HS-5 (cell line): ENCODE measurements at regions not wholly inside any gene's neighbourhood (a gene's known extent, or its start where the extent isn't known, plus 50 kb on each side); places are given as distances from the start of the nearest gene placed in this dataset.

Source experiments
- DNase-seq: peaks from one replicate; pipeline ENCODE4 v3.0.0-alpha.2; 2012; ENCODE audit warnings: low read depth

DNA sequence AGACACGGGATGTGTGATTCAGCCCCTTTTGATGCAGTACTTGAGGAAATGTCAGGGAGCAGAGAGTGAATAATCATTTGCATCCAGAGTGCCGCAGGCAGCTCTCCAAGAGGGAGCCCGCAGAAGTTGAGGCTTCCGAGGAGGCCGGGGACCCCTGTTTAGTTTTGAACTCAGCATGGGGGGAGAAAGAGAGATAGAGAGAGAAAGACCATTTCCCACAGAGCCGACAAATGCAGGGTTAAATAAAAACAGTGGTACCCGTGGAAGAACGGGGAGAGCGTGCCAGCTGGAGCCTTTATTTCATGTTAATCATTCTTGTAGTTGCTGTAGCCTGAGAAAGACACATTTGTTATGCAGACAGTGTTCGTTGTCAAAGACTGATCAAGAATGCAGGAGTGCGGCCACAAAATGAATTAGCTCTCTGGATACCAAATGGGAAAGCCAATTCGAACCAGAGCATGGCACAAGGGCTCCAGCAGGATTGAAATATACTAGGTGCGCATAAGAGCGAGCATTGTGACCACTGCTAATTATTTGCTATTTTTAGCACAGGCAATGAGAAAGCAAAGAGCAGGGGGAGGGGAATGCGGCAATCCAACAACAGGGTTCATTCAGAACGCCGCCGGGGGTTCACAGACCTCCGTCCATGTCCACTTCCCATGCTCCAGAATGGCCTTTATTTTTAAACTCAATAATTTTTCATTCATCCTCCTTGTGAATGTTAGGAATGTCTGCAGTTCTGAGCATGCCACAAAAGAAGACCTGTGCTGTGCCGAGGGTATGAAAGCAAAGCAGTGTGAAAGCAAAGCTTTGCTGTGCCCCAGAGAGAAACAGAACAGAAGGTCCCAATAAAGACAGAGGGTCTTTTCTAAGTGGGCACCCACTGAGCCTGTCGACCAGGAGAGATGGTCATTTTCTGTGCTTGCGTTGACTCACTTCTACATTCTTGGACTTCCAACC lies 243.9 kb upstream of the VCX3A start:
- DNase-seq, result no peak

DNA sequence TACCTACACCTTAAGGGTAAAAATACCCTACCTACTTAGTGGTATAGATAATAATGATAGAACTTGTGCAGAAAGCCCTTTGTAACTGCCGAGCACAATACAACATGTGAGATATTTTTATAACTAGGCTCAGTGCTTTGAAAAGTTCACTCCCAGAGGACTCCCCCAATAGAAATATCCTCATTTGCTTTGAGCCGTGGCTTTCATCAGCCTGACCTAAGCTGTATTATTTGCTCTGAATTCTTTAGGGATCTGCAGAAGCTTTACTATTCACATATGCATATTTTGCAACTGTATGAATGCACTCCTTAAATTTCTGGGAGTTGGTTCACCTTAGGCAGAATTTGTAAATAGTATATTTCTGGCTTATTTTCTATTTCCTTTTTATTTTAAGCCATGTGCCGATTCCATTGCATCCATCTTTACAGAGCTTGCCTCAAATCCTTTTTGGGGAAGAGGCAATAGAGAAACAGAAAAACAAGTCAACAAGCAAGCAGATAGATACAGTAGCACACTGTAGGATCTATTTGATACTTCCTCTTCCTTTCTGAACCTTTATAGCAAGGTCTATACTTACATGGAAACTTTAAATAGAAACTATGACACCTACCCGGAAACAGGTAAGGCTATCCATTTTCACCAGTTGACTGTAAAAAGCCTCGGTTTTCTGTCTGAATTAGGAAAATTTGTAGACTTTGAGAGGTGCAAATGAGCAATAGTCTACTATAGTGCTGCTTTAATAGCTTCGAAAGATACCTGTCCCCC lies 242.5 kb upstream of the VCX3A start:
- no peak for DNase-seq

DNA sequence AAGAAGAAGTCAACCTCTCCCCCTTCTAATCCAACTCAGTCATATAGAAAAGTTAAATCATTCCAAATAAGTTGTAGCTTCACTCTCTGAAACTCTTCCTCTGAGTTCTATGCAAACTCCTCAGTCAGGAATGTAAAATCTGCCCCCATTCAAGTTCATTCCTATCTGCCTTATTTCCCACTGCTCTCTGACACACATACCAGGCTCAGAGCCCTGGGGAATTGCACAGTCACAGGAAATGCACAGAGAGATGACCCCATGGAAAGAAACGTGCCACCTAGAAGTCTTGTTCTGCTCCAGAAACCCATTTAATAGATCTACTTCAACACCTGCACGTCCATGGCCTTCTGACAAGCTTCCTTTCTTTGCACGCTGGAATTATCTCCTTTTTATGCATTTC lies 236.0 kb upstream of the VCX3A start:
- no peak for DNase-seq

DNA sequence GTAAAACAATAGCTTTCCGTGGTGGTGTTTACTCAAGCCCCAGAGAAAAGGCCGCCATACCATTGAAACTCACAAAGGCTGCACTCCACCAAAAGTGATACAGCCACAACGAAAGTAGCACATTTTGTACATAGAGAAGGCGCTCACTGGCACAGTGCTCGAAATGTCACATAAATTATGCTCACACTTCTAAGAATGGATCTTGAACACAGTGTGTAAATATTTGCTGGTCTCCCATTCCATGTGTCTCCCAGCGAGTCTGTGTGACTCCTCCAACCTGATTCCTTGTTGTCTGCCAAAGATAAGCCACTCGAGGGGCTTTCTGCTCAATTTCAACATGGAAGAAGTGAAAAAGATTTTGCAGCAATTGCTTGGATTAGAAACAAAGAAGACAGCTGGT lies 234.0 kb upstream of the VCX3A start:
- no peak for DNase-seq

DNA sequence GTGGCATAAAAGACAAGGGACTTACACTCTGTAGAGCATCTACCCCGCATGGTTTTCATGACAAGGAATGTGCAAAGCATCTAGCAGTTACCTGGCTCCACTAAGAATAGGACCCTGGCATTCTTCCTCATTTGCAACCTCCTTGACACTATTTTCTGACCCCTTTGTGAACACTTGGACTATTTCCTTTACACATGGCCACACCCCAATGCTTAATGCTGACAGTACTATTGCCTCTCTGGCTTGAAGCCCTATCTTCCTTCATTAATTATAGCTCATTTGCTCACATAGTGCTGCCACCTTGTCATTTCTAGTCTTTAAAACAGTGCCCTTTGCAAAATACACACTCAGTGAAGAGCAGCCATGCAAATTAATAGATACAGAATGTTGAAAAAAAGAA lies 226.3 kb upstream of the VCX3A start:
- DNase-seq, result no peak

DNA sequence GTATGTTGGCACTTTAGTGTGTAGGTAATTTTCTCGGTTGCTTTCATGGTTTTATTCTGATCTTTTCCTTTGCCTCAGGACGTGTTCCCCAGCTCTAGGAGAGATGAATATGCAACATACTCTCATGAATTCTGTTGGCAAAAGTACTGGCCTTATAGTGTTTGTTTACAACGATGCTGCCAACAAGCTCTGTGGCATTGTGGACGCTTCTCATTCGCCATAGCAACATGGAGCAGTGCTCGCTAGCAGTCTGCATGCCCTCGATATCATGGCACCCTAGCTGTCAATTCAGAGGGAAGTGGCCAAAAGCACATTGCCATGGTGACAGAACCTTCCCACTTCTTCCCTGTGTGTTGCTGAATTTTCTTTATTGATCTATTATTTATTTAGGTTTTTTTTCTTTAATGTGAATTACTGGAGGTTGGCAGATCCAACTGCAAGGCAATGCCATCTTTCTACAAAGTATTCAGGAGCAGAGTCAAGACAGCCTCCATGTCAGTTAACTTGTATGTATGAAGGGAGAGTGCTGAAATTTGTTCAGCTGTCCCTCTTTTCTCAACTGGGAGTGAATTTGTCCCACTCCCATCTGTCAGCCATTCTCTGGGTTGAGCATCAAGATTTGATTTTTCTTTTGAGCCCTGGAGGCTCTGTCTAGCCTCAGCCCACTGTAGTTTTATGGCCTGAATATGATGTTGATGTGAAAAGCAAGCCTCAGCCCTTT lies 224.9 kb upstream of the VCX3A start:
- DNase-seq, result no peak

DNA sequence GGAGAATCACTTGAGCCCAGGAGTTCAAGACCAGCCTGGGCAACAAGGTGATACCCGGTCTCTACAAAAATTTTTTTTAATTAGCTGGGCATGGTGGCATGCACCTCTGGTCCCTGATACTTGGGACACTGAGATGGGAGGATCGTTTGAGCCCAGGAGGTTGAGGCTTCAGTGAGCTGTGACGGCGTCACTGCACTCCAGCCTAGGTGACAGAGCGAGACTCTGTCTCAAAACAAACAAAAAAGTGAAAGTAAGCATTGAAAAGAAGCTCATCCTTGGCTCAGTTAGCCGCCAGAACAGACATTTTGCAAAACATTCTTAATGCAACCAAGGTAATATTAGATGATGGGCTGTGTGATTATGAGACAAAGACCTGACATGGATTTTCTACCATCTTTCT lies 223.3 kb upstream of the VCX3A start:
- no peak for DNase-seq

DNA sequence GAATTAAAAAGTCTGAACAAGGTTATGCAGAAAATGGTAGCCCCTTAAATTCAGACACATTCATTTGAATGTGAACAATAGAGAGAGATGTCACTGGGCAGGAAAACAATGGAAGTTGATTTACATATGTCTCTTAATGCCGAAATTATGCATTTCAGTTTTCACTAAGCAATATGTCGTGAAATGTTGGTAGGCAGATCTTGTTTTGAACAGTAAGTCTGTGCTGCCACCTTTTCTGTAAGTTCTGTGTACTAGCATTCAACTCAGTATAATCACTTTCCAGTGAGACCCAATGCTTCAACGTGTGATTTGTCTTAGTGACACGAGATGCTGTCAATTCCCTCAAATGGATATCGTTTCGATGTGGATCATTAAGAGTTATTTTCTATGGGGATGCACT lies 222.7 kb upstream of the VCX3A start:
- no peak for DNase-seq

DNA sequence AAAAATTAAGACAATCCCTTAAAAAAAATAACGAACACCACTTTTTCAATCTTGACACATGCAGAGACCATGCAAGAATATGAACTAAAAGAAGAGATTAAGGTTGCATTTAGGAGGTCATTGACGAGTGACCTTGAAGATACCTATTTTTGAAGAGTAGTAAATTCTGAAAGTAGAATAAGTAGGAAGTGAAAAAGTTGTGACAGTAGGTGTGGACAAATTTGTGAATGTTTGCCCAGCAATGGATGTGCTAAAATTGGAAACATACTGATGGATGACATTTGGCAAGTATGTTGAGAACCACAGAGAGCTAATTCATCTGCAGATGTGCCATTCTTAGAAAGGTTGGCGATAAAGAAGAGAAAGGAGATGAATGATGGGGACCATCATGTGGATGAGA lies 213.7 kb upstream of the VCX3A start:
- no peak for DNase-seq

DNA sequence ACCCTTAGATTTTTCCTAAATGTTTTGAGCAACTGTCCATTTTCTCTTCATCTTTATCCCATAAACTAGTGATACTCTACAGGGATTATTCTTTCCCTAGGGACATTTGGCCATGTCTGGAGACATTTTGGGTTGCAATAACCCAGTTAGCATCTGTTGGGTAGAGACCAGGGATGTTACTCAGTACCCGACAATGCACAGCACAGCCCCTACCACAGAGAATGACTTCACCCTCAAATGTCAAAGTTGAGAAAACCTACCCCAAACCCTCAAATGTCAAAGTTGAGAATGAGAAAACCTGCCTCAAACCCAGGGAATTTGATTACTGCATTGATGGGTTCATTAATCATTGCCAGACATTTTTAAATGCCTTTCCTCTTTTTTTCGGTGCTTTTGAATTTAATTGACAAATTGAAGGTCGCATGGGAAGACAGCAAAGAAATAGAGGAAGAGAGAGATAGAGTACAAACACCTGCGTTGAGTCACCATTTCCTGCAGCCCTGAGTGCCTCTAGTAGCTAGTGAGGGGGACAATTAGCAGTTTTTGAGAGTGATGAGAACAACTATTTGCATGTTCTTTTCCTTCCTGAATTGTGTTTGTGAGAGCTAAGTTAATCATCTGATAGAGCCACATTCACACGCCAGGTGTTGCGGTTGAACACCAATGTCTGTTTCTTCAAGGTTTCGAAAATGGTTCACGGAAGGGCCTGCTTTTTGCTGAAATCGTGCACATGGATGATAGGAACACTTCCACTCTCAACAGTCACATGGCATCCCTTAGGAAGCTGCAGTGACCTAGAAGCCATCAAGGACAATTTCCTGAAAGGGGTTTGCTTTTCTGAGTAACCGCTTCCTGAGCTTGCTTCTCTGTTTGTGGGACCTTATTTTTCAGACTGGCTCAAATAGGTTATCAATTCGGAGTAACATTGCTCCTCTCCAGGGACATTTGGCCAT lies 203.9 kb upstream of the VCX3A start:
- no peak for DNase-seq

DNA sequence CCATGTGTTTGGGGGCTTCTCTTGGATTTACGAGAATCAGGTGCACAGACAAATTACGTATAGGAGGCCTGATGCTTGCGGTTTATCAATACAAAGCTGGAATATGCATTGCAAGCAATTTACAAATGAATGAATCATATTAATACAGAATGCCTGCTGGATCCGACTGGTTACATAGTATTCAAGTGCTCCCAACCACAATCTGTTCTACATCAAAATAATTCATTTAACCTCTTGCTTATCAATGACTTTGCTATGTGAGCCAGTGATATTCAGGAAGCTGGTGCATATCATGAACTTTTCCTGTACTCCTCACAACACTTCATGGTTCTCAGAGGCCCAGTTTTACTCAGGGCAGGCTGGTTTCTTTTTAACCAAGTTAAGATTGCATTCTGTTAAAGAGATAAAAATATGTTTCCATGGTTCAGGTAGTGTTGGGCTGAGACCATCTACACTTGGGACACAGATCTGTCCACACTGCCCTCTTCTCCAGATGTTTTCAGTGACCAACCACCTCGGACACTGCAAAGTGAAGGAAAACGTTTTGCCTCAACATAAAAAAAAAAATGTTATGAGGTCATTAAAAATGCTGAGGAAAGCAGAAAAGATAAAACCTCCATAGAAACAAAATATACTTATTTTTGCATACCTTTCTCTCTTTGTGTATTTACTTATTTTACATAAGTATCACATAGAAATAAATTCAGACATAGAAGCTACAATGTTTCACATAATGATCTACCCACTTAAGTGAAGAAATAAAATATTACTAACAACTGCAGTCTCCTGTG lies 200.1 kb upstream of the VCX3A start:
- DNase-seq, result no peak

DNA sequence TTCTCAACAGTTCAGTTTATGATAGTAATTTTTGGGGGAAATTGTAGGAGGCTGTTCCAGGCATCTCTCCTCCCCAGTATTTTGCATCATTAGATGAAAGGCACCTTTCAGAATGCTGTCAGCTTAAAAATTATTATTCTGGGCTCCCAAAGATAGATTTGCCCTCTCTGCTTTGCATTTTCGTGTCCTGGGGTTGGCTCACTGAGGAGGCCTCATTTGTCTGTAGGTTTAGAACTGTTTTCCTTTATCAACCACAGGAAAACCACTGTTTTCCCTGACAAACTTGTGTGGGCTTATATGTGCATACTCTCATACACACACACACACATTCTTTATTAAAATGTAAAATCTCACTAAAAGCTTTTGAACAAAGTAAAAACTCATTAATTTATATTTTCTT lies 197.2 kb upstream of the VCX3A start:
- no peak for DNase-seq

DNA sequence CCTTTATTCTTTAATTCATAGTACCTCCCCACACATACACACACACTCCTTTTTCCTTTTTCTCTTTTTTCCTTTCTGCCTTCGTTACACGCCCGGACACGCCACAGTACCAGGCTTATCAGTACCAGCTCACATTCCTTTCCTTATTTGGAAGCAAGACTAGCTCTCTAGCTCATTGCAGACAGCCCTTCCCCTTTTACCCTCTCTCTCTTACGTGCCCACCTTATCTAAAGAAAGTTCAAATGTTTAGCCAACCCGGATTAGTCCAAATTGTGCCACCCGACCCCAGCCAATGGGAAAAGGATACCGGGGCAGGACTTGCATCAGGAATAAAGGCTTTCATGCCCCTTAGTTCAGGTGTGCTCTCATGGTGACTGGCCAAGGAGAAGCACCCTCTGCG lies 194.7 kb upstream of the VCX3A start:
- no peak for DNase-seq

DNA sequence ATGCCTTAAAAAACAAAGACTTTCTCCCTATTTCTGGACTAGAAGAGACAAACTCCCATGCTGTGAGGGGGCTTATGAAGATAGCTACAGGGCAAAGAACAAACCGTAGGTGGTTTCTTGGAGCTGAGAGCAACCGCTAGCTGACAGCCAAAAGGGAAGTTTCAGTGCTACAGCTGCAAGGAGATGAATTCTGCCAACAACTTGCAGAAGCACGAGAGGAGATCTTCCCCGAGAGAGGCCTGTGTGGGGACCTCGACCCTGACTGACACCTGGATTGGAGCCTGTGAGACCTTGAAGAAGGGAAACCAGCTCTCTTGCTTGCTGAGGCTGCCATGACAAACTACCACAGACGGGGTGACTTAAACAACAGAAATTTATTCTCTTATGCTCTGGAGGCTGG lies 183.8 kb upstream of the VCX3A start:
- DNase-seq, result no peak

DNA sequence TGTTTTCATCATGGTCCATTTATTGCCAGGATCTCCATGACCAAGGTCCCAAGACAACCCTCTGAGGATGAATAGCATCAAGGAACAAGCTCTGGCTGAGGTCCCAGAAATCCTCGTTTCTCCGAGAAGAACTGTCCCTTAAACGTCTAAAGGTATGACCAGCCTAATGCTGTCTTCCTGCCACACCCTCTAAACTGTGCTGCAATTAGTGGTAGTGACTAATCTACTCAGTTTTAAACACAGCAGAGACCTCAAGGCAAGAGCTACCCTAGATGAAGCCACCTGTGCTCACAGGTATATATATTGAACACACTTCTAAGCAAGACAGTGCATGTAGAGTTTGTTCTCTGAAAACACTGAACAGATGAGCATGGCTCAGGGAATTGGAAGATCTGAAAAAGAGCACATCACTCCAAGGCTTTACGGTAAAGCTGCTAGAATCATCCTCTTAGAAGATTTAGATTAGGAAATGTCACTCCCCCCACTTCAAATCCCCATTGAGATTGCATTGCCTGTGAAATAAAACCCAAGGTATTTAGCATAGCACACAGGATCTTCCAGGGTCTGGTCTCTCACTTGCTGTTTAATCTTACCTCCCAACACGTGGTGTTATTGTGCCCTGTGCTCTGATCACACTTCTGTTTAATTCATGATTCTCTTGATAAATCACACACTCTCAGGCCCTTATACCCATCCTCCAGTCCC lies 173.9 kb upstream of the VCX3A start:
- no peak for DNase-seq

DNA sequence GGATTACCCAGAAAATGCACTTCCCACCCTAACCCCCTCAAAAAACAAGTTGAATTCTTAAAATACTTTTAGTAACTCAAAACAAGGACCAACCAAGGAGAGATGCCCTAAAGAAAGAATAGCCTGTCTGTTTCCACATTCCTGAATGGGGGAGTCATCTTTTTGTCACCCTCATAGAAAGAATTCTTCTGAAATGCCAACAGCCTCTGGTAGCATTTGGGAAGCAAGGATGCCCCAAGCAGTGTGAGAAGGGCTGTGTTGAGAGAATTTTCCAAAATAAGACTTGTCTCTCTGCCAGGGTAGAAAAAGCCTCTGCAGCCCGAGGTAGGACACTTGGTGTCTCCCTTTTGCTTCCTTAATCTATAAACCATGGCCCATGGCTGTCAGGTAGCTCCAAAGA lies 173.1 kb upstream of the VCX3A start:
- no peak for DNase-seq

DNA sequence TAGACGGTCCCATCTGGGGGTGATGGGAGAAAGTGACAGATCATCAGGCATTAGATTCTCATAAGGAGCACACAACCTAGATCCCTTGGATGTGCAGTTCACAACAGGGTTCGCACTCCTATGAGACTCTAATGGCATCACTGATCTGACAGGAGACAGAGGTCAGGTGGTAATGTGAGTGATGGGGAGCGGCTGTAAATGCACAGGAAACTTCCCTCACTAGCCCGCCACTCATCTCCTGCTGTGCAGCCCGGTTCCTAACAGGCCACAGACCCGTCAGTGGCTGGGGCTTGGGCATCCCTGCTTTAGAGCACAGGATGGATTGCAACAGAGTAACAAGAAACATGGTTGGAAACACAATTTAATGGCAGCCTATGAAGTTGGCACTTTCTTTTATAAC lies 172.6 kb upstream of the VCX3A start:
- DNase-seq, result no peak

DNA sequence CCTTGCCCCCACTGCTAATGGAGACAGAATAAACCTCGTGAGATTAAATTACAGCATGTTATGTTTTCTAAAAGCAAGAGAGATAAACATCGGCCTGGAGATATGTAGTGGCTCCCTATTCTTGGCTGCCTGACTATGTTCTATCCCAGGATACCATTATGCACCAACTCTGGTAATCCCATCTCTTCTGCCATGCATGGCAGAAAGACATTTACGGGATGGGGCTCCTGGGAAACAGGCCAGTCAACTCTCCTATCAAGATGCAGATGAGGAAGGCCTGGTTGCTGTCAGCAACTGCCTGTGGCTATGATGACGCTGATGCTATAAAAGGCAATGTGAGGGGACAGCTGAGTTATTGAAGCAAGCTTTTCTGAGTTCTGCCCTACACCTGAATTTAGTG lies 166.2 kb upstream of the VCX3A start:
- DNase-seq, result no peak

DNA sequence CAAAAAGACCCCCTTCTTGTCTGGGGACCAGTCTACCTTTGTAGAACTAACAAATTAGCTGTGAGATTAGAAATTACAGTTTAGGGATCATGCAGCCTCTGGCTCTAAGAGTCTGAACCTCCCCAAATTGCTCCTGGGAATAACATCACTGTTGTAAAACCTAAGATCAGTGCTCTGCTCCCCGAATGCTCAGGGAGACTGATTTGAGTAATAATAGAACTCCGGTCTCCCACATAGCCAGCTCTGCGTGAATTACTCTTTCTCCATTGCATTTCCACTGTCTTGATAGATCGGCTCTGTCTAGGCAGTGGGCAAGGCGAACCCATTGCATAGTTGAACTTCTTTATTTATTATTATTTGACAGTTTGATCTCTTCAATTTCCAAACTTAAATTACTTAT lies 160.8 kb upstream of the VCX3A start:
- no peak for DNase-seq

DNA sequence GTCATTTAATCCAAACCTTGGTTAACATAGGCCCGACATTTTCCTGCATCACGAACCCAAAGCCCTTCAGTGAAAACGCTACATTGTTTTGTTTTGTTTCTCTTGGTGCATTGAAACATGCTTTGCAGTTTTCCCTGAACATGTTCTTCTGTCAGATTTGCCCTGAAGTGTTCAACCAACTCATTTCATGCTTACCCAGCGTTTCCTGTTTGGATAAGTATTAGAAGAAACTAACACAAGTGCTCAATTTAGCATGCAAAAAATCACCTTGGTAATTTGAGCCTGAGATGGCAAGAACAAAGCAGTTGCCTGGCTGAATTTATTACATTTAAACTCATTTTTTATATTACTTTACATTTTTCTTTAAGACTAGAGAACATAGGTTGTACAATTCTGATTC lies 160.1 kb upstream of the VCX3A start:
- DNase-seq, result no peak
